ENCODE measurements at regions not wholly inside any gene's neighbourhood (a gene's known extent, or its start where the extent isn't known, plus 50 kb on each side); places are given as distances from the start of the nearest gene placed in this dataset.
A peak's percentile ranks its signal among the peaks of the same experiment; 100 is the strongest.

DNA sequence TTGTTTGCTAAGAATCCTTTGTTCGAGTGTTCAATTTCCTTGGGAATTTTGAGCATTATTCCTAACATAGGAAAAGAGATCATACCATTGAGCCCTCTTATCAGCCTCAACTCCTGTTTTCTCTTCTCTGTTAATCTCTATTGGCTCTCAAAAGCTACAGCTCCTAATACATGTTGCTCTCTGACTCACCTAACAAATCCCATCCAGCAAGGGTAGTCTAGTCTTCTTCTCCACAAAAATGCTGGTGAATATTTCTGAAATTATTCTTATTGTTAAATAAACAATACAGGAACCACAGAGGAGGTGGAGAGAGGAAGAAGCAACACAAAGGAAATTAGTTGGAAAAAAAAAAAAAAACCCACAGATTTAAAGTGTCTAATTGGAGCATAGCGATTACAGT is 325.8 kb upstream of the NAALADL2 start:
- TF ChIP-seq, protein P1, sequence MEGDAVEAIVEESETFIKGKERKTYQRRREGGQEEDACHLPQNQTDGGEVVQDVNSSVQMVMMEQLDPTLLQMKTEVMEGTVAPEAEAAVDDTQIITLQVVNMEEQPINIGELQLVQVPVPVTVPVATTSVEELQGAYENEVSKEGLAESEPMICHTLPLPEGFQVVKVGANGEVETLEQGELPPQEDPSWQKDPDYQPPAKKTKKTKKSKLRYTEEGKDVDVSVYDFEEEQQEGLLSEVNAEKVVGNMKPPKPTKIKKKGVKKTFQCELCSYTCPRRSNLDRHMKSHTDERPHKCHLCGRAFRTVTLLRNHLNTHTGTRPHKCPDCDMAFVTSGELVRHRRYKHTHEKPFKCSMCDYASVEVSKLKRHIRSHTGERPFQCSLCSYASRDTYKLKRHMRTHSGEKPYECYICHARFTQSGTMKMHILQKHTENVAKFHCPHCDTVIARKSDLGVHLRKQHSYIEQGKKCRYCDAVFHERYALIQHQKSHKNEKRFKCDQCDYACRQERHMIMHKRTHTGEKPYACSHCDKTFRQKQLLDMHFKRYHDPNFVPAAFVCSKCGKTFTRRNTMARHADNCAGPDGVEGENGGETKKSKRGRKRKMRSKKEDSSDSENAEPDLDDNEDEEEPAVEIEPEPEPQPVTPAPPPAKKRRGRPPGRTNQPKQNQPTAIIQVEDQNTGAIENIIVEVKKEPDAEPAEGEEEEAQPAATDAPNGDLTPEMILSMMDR (conservative IDR thresholded peaks at IDR 0.05; ENCODE audit: low read length): no peak
- peak; percentile 81 for DNase-seq (ENCODE audit: low read depth)
- no peak overlapping the region for H3K4me3 ChIP-seq (ENCODE audit: low read length)

- DNase-seq (ENCODE audit: low read depth): no peak
- TF ChIP-seq, protein P1 (conservative IDR thresholded peaks at IDR 0.05; ENCODE audit: low read length): no peak
- no peak overlapping the region for H3K4me3 ChIP-seq (ENCODE audit: low read length)
Observed at GRCh38 chr3:174536319-174536718, 322.8 kb upstream of the NAALADL2 start.

GRCh38 chr3:174538151-174538550 is 321.0 kb upstream of the NAALADL2 start:
- no peak overlapping the region for H3K4me3 ChIP-seq (ENCODE audit: low read length)
- TF ChIP-seq, protein P1 (conservative IDR thresholded peaks at IDR 0.05; ENCODE audit: low read length): no peak
- DNase-seq (ENCODE audit: low read depth): no peak

DNA sequence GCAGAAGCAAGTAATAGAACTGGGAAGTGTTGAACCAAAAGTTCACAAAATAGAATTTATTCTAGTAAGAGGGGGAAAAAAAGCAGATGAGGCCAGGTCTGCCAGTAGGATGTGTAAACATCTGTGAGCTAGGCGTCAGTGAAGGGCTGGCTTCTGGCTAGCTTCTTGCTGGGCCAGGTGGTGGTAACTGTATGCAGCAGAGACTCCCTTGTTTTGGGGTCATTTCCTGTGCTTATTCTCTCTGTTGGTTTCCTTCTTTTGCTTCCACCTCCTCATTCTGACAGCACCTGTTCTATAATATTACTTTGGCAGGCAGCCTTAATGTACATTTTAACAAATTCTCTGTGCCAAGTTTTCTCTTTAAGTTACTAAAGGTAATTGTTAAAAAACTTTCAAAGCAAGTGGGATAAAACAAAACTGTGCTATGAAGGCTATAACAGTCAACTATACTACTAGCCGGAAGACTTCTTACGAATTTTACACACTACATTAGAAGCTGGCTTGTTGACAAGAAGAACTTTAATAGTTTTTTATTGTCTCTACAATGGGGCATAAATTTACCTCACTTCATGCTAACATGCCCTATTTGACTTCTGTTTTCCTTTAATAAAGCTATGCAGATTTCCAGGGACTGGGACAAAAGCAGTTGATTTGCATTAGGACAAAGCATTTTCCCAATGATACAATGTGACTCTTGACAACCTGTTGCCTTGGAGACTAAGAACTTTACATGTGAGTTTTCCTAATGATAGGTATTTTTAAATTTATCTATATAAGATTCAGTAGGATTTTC is 318.8 kb upstream of the NAALADL2 start:
- H3K4me3 ChIP-seq (ENCODE audit: low read length): no peak overlapping the region
- TF ChIP-seq, protein P1 (conservative IDR thresholded peaks at IDR 0.05; ENCODE audit: low read length): no peak
- no peak for DNase-seq (ENCODE audit: low read depth)

- TF ChIP-seq, protein P1 (conservative IDR thresholded peaks at IDR 0.05; ENCODE audit: low read length): no peak
- peak; percentile 40 for DNase-seq (ENCODE audit: low read depth)
- H3K4me3 ChIP-seq (ENCODE audit: low read length): no peak overlapping the region
Observed at GRCh38 chr3:174541708-174542315, 317.3 kb upstream of the NAALADL2 start.

DNA sequence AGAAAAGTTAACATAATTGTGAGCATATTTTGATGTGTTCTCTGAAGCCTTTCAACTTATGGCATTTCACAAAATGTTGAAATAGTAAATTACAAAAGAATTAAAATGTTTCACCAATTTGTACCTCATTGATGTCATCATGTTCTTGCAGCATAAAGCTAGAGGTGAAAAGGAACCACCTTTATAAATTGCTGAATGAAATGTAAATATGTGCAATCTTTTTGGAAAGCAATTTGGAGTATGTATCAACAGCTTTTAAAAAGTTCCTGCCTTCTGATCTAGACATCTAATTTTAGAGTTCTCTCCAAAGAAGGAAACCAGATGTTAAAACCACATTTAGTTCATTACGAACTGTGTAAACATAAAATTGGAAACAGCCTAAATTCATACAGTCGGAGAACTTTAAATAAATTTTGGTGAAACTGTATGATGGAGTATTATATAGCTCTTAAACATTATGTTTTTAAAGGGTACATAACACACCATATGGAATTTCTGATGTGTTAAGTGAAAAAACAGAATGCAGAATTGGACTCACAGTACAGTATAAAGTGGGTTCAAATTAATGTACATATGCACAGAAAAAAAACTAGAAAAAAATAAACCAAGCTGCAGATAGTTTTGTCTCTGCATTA is 311.2 kb upstream of the NAALADL2 start:
- no peak overlapping the region for H3K4me3 ChIP-seq (ENCODE audit: low read length)
- DNase-seq (ENCODE audit: low read depth): peak; percentile 49
- TF ChIP-seq, protein P1 (conservative IDR thresholded peaks at IDR 0.05; ENCODE audit: low read length): no peak
